HepG2 (cell line): ENCODE measurements at regions not wholly inside any gene's neighbourhood (a gene's known extent, or its start where the extent isn't known, plus 50 kb on each side); places are given as distances from the start of the nearest gene placed in this dataset.

Source experiments
- ATAC-seq: fragments of 200-7000 bp; cut with Tn5 transposase; 3 replicates; pipeline ENCODE4 v1.9.1; 2020; ENCODE audit warnings: mild to moderate bottlenecking, moderate library complexity
- BruUV-seq: library from RNA; stranded (reverse); fragments of 400-500 nt; replicated peaks from 2 replicates; lab custom pipeline; 2021; lab: Mats Ljungman, UMichigan
- CTCF ChIA-PET: fragments of 300-600 bp; formaldehyde crosslinking; extraction: SDS; loops from one replicate; lab custom pipeline; 2021; ENCODE audit warnings: low total read pairs, inconsistent platforms, low intra/inter-chr PET ratio; lab: Yijun Ruan, JAX
- POLR2A ChIA-PET: fragments of 350-600 bp; sonication (Branson Sonifier 250); formaldehyde crosslinking; loops from one replicate; lab custom pipeline; 2020; ENCODE audit warnings: antibody characterized with exemption, inconsistent platforms; lab: Yijun Ruan, JAX
- DNase-seq: peaks from one replicate; pipeline ENCODE4 v3.0.0-alpha.2; 2015; ENCODE audit warnings: low spot score
- FAIRE-seq: peaks from 3 replicates; lab custom pipeline; 2011; peaks lifted over from hg19 to GRCh38; lab: Jason Lieb, UNC
- H2AFZ ChIP-seq: one replicate; pipeline ENCODE4 v1.6.1; 2011; ENCODE audit warnings: low read length, inconsistent platforms
- H3K27ac ChIP-seq: fragments of 300-600 bp; 3 replicates; pipeline ENCODE4 v1.8.0; 2011; ENCODE audit warnings: mixed run types, mild to moderate bottlenecking, mixed read lengths, low read length, inconsistent platforms; ENCODE audit not compliant: insufficient read depth; ENCODE audit errors: extremely low read length
- H3K27me3 ChIP-seq, 2 experiments: fragments of 200-600 bp in 1 of 2; 2 replicates in 1 of 2; 3 replicates in 1 of 2; pipeline versions ENCODE4 v1.6.0 to v1.8.0; 2011; ENCODE audit warnings: low read length in 2 of 2, mild to moderate bottlenecking in 2 of 2, moderate library complexity in 2 of 2, inconsistent platforms in 1 of 2; ENCODE audit not compliant: insufficient read depth in 2 of 2, control insufficient read depth in 1 of 2
- H3K36me3 ChIP-seq, 2 experiments: fragments of 200-600 bp in 1 of 2; replicated peaks in 1 of 2; 2 replicates in 1 of 2; 3 replicates in 1 of 2; pipeline versions ENCODE4 v1.5.1 to v1.8.0; 2011; ENCODE audit warnings: low read length in 2 of 2, inconsistent platforms in 1 of 2; ENCODE audit not compliant: insufficient read depth in 2 of 2, control insufficient read depth in 1 of 2
- H3K4me1 ChIP-seq: 2 replicates; pipeline ENCODE4 v1.5.1; 2012; ENCODE audit warnings: low read length, inconsistent platforms; ENCODE audit not compliant: insufficient read depth
- H3K4me2 ChIP-seq: 2 replicates; pipeline ENCODE4 v1.6.0; 2011; ENCODE audit warnings: low read depth, low read length, inconsistent platforms
- H3K4me3 ChIP-seq, 3 experiments: fragments of 200-600 bp in 1 of 3; sonication (generic), shearing (Covaris generic) in 1 of 3; replicated peaks in 1 of 3; 2 replicates each; pipeline ENCODE4 v1.5.1; 2011 to 2016; ENCODE audit warnings: low read length in 3 of 3, inconsistent platforms in 2 of 3, low read depth in 2 of 3, mild to moderate bottlenecking in 2 of 3, control low read depth in 1 of 3, mixed read lengths in 1 of 3; ENCODE audit not compliant: insufficient read depth in 1 of 3
- H3K79me2 ChIP-seq: one replicate; pipeline ENCODE4 v1.6.1; 2011; ENCODE audit warnings: low read length, inconsistent platforms; ENCODE audit not compliant: insufficient read depth
- H3K9ac ChIP-seq: 2 replicates; pipeline ENCODE4 v1.6.0; 2011; ENCODE audit warnings: mild to moderate bottlenecking, low read depth, low read length, inconsistent platforms; ENCODE audit not compliant: insufficient read depth
- H3K9me3 ChIP-seq: 2 replicates; pipeline ENCODE4 v1.5.1; 2012; ENCODE audit warnings: mild to moderate bottlenecking, low read length
- H4K20me1 ChIP-seq: 2 replicates; pipeline ENCODE4 v1.6.0; 2011; ENCODE audit warnings: inconsistent platforms, mild to moderate bottlenecking, low read length, moderate library complexity; ENCODE audit not compliant: insufficient read depth
- HMGXB3 ChIP-seq: sonication (generic); formaldehyde crosslinking; IDR thresholded peaks from 2 replicates; pipeline ENCODE4 v1.4.0; 2020; ENCODE audit warnings: missing genetic modification reagents, borderline replicate concordance
- KLF16 ChIP-seq, 2 experiments: sonication (generic) in 1 of 2; formaldehyde crosslinking in 1 of 2; IDR thresholded peaks; 2 replicates each; pipeline versions ENCODE4 v1.6.1 to v1.8.0; 2016 to 2023; ENCODE audit warnings: missing genetic modification reagents in 2 of 2, missing compliant biosample characterization in 1 of 2
- MTA1 ChIP-seq: sonication (generic); formaldehyde crosslinking; IDR thresholded peaks from 2 replicates; pipeline ENCODE4 v1.4.0; 2020; ENCODE audit warnings: missing genetic modification reagents, mild to moderate bottlenecking, borderline replicate concordance
- NFYC ChIP-seq: IDR thresholded peaks from 2 replicates; pipeline ENCODE4 v1.6.1; 2016; ENCODE audit warnings: missing genetic modification reagents, missing compliant biosample characterization
- REXO4 ChIP-seq: sonication (generic); formaldehyde crosslinking; IDR thresholded peaks from 2 replicates; pipeline ENCODE4 v1.8.0; 2022; ENCODE audit warnings: missing genetic modification reagents, mild to moderate bottlenecking, borderline replicate concordance
- SOX13 ChIP-seq, 3 experiments: fragments of 450-650 bp in 1 of 3; sonication (generic) in 1 of 3; formaldehyde crosslinking in 1 of 3; IDR thresholded peaks in 2 of 3; conservative IDR thresholded peaks in 1 of 3; 2 replicates each; pipeline versions ENCODE4 v1.5.0 to v1.6.1; 2016 to 2020; ENCODE audit warnings: antibody characterized with exemption in 1 of 3, mild to moderate bottlenecking in 1 of 3, missing compliant biosample characterization in 1 of 3, missing genetic modification reagents in 1 of 3, moderate library complexity in 1 of 3
- SP5 ChIP-seq: IDR thresholded peaks from 2 replicates; pipeline ENCODE4 v1.6.1; 2016; ENCODE audit warnings: low read depth, borderline replicate concordance
- WGBS: methylation state at CpG from one replicate; pipeline ENCODE4 v1.1.6; 2017; ENCODE audit warnings: low lambda C conversion rate; 5-methylcytosine and 5-hydroxymethylcytosine counted together
- in situ Hi-C: cut with HindIII; loops from 2 replicates; pipeline ENCODE4 v1.10.0; 2017; ENCODE audit warnings: low pct_unique_long_range_greater_than_20kb; ENCODE audit not compliant: extremely low pct_ligation_motif_present
- intact Hi-C: fragments of 100-400 bp; cut with micrococcal nuclease; formaldehyde crosslinking; loops from one replicate; pipeline ENCODE4 v1.10.0; 2022; ENCODE audit not compliant: unreplicated experiment

- no peak overlapping the region for H2AFZ ChIP-seq
- FAIRE-seq (no peak), ATAC-seq (no peak), DNase-seq (no peak)
- H3K4me1 ChIP-seq: no peaks in the 10 kb centered on the region
- H3K9me3 ChIP-seq: peaks cover 58% of the 10 kb centered on the region
- H3K27me3 ChIP-seq: no peaks in the 10 kb centered on the region
- no peak overlapping the region for H3K27ac ChIP-seq
- in situ Hi-C loops (no loop called here), intact Hi-C loops (no loop called here)
- no peak overlapping the region for H3K4me2 ChIP-seq
- no peaks in the 10 kb centered on the region for H3K79me2 ChIP-seq
- CTCF ChIA-PET: no interaction called here
- no peak overlapping the region for H3K4me3 ChIP-seq
- BruUV-seq: no TSS peak
- TF ChIP-seq HMGXB3 (CRISPR knock-in tag) (no peak), NFYC (CRISPR knock-in tag) (no peak), SP5 (CRISPR knock-in tag) (no peak), KLF16 (CRISPR knock-in tag; IDR thresholded peaks at IDR 0.05) (no peak), SOX13 (IDR thresholded peaks at IDR 0.05) (no peak), SOX13 (CRISPR knock-in tag; conservative IDR thresholded peaks at IDR 0.05 in 1 of 2, IDR thresholded peaks at IDR 0.05 in 1 of 2) (no peak), REXO4 (CRISPR knock-in tag) (no peak), MTA1 (CRISPR knock-in tag) (no peak)
- TF ChIP-seq, all 625 proteins: peak for 0
- H4K20me1 ChIP-seq: no peaks in the 10 kb centered on the region
- H3K9ac ChIP-seq: no peak overlapping the region
- POLR2A ChIA-PET: no interaction called here
- WGBS: 0% methylated on average over 2 of the region's 2 CpGs
- H3K36me3 ChIP-seq: no peaks in the 10 kb centered on the region
Measured at GRCh38 chr4:28358606-28359005, 1498.0 kb downstream of the STIM2 start.
